Activated gamma-delta T cell treated with anti-CD3 and anti-CD28 coated beads, Interleukin-2, amount 50 U/mL, for 16 hours (primary cell): ENCODE measurements at regions not wholly inside any gene's neighbourhood (a gene's known extent, or its start where the extent isn't known, plus 50 kb on each side); places are given as distances from the start of the nearest gene placed in this dataset.
"Not testable (repeated sequence)": the region's sequence is repeated elsewhere in the genome, so short reads cannot be mapped to it uniquely, and the experiment has no call there.

Source experiments
- DNase-seq: peaks from one replicate; pipeline ENCODE4 v3.0.0-alpha.2; 2020; ENCODE audit warnings: low read depth

DNA sequence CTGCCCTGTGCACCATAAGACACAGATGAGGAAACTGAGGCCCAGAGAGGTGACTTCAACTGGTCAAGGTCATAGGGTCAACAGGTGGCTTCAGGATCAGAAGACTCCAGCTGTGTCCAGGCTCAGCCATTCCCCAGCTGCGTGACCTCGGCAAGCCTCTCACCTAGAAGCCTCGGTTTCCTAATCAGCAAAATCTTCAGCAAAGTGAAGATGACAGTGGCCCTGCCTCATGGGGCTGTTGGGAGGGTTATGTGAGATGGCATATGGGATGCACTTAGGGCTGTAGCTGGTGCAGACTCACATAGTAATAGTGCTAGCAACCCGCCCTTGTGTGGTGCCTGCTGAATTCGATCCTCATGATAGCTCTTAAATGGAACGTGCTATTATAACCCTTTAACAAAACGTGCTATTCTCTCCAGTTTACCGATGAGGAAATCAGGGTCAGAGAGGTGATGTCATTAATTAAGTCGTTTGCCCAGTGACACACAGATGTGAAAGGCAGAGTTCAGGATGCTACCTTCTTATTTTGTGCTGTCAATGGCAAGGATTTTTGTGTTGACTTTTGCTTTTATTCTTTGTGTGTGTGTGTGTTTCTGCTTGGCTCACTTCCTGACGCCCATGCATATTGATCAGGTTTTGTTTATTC is 472.9 kb downstream of the MATN1 start:
- DNase-seq, result no peak

DNA sequence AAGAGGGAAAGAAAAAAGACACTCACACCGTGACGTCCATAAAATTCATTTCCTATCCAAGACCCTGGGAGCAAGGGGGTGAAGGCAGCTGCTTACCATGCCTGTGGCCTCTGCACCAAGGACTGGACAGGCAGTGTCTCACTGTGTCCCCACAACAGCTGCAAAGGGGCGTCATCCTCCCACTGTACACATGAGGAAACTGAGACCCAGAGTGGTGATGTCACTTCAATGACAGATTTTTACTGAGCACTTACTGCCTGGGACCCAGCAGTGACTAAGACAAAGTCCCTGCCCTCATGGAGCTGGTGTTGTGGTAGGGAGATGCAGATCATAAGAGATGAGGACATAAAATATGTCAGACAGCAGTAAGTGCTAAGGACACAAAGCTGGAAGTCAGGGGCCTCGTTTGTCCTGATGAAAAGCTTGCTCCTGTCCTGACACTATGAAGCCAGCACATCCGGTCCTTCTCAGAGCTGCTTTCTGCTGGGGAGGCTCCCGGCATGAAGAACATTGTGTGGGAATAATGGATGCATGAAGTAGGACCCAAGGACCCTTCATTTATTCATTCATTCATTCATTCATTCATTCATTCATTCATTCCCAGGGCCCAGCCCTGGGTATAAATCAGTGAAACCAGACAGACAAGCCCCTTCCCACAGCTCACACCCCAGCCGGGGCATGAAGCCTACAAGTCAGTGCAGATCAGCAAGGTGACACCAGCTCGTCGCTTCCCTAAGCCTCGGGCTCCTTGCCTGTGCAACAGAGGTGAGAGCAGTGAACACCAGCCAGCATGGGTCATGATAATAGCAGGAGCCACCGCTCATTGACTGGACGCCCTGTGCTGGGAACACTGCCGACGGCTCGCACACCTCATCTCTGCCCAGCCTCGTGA is 473.7 kb downstream of the MATN1 start:
- DNase-seq, result no peak

GRCh38 chr1:30248774-30249173 is 474.6 kb downstream of the MATN1 start:
- DNase-seq, result no peak

- no peak for DNase-seq
Measured at GRCh38 chr1:30248373-30248772, 475.0 kb downstream of the MATN1 start.

DNA sequence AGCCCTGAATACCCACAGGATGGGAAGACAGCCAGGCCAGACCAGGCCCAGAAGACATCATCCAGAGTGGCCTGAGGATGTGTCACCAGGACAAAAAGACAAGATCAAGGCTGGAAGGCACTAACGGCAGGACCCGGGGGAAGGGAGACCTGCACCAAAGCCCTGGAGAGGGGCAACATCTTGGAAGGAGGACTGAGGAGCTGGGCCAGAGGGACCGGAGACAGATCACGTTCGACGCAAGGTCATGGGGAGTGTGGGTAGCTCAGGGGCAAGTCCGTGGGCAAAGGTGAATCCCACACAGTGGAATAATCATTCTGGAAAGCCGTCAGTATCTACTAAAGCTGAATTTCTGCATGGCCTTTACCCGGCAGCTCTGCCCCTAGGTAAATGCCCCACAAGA is 478.6 kb downstream of the MATN1 start:
- DNase-seq, result no peak

DNA sequence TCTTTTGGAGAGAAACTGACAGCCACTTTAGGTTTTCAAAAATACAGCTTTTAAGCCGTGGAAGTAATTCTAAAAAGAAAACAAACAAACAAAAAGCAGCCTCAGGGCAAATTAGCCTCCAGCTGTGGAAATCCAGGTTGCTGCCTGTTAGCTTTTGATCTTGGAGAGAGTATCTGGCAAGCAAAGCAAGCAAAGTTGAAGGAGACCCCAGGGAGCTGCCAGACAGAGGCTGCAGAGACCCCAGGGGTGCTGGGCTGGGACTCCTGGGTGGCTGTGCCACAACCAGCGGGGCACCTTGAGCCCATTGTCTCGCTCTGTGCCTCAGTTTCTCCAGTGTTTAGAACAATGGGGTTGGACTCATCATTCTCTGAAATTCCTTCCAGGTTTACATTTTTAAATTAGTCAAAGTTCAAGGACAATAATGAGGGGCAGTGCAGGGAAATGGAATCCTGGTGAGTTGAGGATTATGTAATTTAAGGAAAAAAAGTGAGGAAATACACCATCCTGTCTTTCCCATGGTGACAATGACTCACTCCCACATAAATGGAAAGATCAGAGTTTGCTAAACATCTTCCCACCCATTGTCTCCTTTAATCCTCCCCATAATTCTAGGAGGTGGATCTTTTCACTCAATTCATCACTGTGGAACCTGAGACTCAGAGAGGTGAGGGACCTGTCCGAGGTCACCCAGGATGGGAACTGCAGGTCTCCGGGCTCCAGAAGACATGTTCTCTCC is 480.5 kb downstream of the MATN1 start:
- DNase-seq, result no peak

GRCh38 chr1:30242168-30242567 is 481.2 kb downstream of the MATN1 start:
- DNase-seq, result no peak

DNA sequence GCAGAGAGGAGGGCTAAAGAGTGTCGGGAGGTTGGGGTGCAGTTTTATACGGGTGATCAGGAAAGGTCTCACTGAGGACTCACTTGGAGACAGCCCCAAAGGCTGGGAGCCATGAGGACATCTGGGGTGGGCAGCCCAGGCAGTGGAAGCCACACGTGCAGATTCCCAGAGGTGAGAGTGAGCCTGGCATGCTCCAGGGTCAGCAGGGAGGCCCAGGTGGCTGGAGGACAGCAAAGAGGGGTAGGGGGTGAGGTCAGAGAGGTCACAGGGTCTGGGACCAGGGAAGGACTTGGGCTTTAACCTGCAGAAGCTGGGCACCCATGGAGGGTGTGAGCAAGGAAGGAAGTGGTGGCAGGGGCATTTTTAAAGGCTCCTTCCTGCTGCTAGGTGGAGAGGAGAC is 481.7 kb downstream of the MATN1 start:
- DNase-seq, result no peak

DNA sequence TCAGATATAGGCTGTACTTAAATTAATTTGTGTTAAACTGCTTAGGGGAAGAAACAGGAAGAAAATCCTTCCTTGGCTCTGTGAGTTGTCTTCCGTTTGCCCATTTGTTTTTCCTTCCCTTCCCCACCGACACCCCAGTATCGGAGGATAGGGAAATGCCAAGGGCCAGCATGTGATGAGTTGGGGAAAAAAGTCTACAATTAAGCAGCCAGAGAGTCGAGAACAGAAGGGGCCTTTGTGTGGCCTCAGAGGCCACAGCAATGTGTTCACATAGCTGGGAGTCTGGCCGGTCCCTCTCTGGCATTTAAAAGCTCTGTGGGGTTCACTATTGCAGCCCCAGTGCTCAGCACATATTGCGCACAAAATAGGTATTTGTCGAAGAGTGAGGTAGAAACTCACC is 489.3 kb downstream of the MATN1 start:
- DNase-seq, result no peak

DNA sequence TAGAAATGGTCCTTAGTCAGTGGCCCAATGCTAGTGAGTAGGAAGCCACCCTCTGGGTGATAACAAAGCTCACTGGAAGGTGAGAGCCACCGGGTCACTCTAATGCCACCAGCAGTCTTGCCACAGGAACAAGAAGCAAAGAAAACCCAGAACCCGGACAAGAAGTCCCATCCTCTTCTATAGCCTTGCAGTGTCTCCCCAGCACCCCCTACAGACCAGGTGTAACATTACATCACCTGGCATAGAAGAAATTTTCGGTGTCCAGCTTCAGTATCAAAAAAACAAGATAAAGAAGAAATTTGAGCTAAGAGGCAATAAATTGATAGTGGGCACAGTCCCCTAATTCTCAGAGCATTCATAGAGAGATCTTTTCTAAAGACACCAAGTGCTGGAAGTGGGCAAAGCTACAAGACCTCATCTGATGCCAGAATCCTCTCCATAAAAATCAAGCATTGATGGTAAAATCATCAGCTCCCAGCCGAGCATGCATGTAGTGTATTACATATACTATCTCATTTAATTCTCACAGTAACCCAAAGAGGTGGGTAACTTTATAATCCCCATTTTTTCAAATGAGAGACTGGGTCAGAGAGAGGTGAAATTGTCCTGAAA is 491.0 kb downstream of the MATN1 start:
- DNase-seq, result no peak

- no peak for DNase-seq
Measured at GRCh38 chr1:30229960-30230359, 493.4 kb downstream of the MATN1 start.

DNA sequence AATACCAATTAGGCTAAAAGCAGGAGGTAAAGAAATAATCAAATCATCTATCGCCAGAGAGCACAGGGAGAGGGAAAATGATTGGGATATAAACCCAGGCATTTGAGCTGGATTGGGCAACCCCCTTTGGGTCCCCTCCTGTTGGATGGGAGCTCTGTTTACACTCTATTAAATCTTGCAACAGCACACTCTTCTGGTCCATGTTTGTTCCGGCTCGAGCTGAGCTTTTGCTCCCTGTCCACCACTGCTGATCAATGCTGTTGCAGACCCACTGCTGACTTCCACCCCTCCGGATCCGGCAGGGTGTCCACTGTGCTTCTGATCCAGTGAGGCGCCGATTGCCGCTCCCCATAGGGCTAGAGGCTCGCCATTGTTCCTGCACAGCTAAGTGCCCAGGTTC is 493.8 kb downstream of the MATN1 start:
- no peak for DNase-seq

- no peak for DNase-seq
Measured at GRCh38 chr1:30226648-30227047, 496.7 kb downstream of the MATN1 start.

GRCh38 chr1:30225357-30225756 is 498.0 kb downstream of the MATN1 start:
- no peak for DNase-seq

GRCh38 chr1:30219675-30220074 is 503.7 kb downstream of the MATN1 start:
- no peak for DNase-seq

DNA sequence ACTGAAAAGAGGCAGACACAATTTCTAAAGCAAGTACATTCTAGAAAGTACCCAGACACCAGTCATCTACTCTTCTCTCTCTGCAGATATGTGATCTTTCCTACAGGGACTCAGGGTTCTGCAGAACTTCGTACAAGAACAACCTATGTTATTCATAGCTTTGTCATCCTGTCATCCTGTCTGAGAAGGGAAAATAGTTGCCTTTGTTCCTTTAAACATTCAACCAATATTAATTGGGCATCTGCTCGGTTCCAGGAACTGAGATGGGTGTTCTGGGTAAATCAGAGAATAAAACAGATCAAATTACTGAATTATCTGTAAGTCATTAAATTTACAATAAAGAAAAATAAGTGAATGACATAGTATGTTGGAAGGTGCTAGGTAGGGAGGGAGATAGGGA is 504.9 kb downstream of the MATN1 start:
- no peak for DNase-seq

GRCh38 chr1:30216602-30217001 is 506.8 kb downstream of the MATN1 start:
- no peak for DNase-seq

DNA sequence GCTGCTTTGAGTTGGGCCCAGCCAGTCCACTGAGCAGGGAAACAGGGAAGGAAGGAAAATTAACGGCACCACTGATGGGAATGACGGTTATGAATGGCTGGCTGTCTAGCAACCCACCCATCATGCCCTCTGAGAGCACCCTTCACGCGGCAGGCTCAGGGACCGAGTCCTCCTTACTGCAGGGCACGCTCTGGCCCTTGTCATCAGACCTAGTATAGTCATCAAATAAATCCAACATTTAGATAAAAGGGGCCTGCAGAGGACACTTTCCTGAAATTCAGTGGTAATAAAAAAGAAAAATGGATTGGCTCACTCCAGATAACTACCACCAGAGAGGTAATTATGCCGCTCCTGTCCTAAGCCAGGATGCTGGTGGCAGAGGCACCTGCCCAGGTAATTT is 509.4 kb downstream of the MATN1 start:
- no peak for DNase-seq

GRCh38 chr1:30207962-30208361 is 515.4 kb downstream of the MATN1 start:
- DNase-seq, result not testable (repeated sequence)

- not testable (repeated sequence) for DNase-seq
Measured at GRCh38 chr1:30206631-30207030, 516.8 kb downstream of the MATN1 start.

- DNase-seq, result not testable (repeated sequence)
Measured at GRCh38 chr1:30204916-30205315, 518.5 kb downstream of the MATN1 start.

DNA sequence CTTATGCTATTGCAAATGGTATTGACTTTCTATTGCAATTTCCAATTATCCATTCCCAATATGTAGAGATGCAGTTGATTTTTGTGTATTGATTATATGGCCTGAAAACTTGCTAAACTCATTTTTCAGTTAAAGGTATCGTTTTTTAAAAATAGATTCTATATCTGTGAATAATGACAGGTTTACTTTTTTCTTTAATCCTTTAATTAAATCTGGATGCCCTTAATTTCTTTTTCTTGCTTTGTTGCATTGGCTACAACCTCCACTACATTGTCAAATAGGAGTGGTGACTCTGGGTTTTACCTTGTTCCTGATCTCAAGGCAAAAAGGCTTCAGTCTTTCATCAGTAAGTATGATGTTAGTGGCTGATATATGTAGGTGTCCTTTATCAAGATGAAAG is 522.4 kb downstream of the MATN1 start:
- DNase-seq, result no peak
